Mammary epithelial cell (primary cell): ENCODE measurements at regions not wholly inside any gene's neighbourhood (a gene's known extent, or its start where the extent isn't known, plus 50 kb on each side); places are given as distances from the start of the nearest gene placed in this dataset.

Source experiments
- CTCF ChIP-seq, 2 donors: IDR thresholded peaks in 1 of 2; conservative IDR thresholded peaks in 1 of 2; 2 replicates each; pipeline ENCODE4 v1.5.1; 2011 to 2012; ENCODE audit warnings: inconsistent platforms in 2 of 2, low read length in 2 of 2, mild to moderate bottlenecking in 2 of 2, control low read depth in 1 of 2, low read depth in 1 of 2; ENCODE audit not compliant: insufficient read depth in 1 of 2; ENCODE audit errors: extremely low read depth in 1 of 2
- EZH2 ChIP-seq: IDR thresholded peaks from 2 replicates; pipeline ENCODE4 v1.6.1; 2012; ENCODE audit warnings: low read length, inconsistent platforms, borderline replicate concordance

DNA sequence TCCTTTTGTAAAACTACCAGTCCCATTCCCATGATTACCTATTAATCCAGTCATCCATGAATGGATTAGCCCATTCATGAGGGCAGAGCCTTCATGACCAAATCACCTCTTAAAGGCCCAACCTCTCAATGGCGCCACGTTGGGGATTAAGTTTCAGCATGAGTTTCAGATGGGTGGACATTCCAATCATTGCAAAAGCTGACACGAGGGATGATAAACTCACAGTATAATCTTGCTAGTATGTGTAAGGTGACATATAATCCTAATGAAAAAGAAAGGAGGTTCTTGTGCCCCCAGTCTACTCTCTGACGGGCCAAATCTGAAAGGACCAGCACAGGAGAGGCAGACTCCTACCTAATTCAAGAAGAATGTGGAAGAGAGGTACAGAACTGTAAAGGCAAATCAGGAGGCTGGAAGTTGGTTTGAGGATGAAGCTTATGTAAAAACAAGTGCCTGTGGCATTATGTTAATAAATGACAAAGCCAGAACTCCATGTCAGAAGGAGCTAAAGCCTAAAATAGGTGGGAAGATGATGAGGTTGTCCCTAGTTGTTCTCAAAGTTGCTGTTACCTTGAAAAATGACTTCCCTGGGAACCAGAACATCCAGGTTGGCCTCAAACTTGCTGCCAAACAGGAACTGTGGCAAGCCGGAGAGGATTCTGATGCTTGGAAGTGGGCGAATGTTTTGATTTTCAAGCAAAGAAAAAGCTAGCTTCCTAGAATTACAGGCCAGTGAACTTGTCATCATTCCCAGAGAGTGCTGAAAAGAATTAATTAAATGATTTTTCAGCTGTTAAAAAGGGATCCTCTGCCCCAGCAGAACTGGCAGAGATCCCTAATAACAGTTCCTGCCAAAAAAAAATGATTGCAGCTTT, 106.5 kb upstream of the TIAM2 start:
- TF ChIP-seq CTCF (conservative IDR thresholded peaks at IDR 0.05 in 1 of 2, IDR thresholded peaks at IDR 0.05 in 1 of 2; ENCODE audit: extremely low read depth in 1 of 2, insufficient read depth in 1 of 2, low read depth in 1 of 2, low read length in 2 of 2) (no peak), EZH2 (no peak)
